ENCODE measurements at regions not wholly inside any gene's neighbourhood (a gene's known extent, or its start where the extent isn't known, plus 50 kb on each side); places are given as distances from the start of the nearest gene placed in this dataset.

GRCh38 chr10:16231176-16231575, 205.6 kb upstream of the PTER start:
- TF ChIP-seq, protein P1, sequence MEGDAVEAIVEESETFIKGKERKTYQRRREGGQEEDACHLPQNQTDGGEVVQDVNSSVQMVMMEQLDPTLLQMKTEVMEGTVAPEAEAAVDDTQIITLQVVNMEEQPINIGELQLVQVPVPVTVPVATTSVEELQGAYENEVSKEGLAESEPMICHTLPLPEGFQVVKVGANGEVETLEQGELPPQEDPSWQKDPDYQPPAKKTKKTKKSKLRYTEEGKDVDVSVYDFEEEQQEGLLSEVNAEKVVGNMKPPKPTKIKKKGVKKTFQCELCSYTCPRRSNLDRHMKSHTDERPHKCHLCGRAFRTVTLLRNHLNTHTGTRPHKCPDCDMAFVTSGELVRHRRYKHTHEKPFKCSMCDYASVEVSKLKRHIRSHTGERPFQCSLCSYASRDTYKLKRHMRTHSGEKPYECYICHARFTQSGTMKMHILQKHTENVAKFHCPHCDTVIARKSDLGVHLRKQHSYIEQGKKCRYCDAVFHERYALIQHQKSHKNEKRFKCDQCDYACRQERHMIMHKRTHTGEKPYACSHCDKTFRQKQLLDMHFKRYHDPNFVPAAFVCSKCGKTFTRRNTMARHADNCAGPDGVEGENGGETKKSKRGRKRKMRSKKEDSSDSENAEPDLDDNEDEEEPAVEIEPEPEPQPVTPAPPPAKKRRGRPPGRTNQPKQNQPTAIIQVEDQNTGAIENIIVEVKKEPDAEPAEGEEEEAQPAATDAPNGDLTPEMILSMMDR (IDR thresholded peaks at IDR 0.05; ENCODE audit: low read length) = no peak
- TF ChIP-seq EZH2 (optimal IDR thresholded peaks at IDR 0.05; ENCODE audit: low read depth, low read length) (no peak), EZH2phosphoT487 (IDR thresholded peaks at IDR 0.05; ENCODE audit: low read length) (no peak)
